Lung (tissue), 11 donors: ENCODE measurements at regions not wholly inside any gene's neighbourhood (a gene's known extent, or its start where the extent isn't known, plus 50 kb on each side); places are given as distances from the start of the nearest gene placed in this dataset.

Experiments used
- ATAC-seq: fragments of 200-7000 bp; cut with Tn5 transposase; one replicate; pipeline ENCODE4 v1.9.1; 2020; ENCODE audit warnings: moderate number of reproducible peaks; ENCODE audit not compliant: insufficient read depth, low FRiP score
- DNase-seq, 3 donors: peaks; one replicate each; pipeline ENCODE4 v3.0.0-alpha.2; 2013 to 2017
- H3K27ac ChIP-seq, 2 donors: one replicate each; pipeline ENCODE4 v1.5.1; 2013; ENCODE audit warnings: mild to moderate bottlenecking in 2 of 2, moderate library complexity in 2 of 2, control low read depth in 1 of 2, inconsistent platforms in 1 of 2, low read depth in 1 of 2, low read length in 1 of 2
- H3K27me3 ChIP-seq, 3 donors: one replicate each; pipeline ENCODE4 v1.5.1; 2013; ENCODE audit warnings: low read length in 2 of 3; ENCODE audit not compliant: control insufficient read depth in 3 of 3, insufficient read depth in 3 of 3
- H3K36me3 ChIP-seq, 4 donors: one replicate each; pipeline ENCODE4 v1.5.1; 2013; ENCODE audit warnings: low read length in 4 of 4, mild to moderate bottlenecking in 1 of 4, moderate library complexity in 1 of 4; ENCODE audit not compliant: control insufficient read depth in 4 of 4, insufficient read depth in 4 of 4
- H3K4me1 ChIP-seq, 5 donors: one replicate each; pipeline ENCODE4 v1.5.1; 2013; ENCODE audit warnings: low read length in 5 of 5, mild to moderate bottlenecking in 2 of 5, moderate library complexity in 1 of 5; ENCODE audit not compliant: control insufficient read depth in 5 of 5, insufficient read depth in 5 of 5
- H3K4me3 ChIP-seq: one replicate; pipeline ENCODE4 v1.5.1; 2013; ENCODE audit warnings: mild to moderate bottlenecking, control low read depth, moderate library complexity
- H3K9ac ChIP-seq, 2 donors: one replicate each; pipeline ENCODE4 v1.5.1; 2013; ENCODE audit warnings: low read length in 2 of 2, control low read depth in 1 of 2; ENCODE audit not compliant: insufficient read depth in 1 of 2
- H3K9me3 ChIP-seq, 4 donors: one replicate each; pipeline ENCODE4 v1.5.1; 2013; ENCODE audit warnings: low read length in 3 of 4, mild to moderate bottlenecking in 1 of 4, moderate library complexity in 1 of 4; ENCODE audit not compliant: control insufficient read depth in 4 of 4, insufficient read depth in 3 of 4
- WGBS, 2 donors: extraction: QIAGEN DNeasy Blood & Tissue Kit; methylation state at CpG; one replicate each; pipeline ENCODE4 v1.1.7; 2013; 5-methylcytosine and 5-hydroxymethylcytosine counted together
- TF ChIP-seq, protein P1 (sequence below): IDR thresholded peaks from 2 replicates; pipeline ENCODE4 v1.5.1; 2012; ENCODE audit warnings: mild to moderate bottlenecking; ENCODE audit errors: control extremely low read depth, extremely low read depth
- donor health status: control.
- donor health status: control.
- donor health status: Bipolar disorder and iron deficiency.
- donor health status: healthy.
- donor health status: DM: yes; HTN: yes; CAD: no.

DNA sequence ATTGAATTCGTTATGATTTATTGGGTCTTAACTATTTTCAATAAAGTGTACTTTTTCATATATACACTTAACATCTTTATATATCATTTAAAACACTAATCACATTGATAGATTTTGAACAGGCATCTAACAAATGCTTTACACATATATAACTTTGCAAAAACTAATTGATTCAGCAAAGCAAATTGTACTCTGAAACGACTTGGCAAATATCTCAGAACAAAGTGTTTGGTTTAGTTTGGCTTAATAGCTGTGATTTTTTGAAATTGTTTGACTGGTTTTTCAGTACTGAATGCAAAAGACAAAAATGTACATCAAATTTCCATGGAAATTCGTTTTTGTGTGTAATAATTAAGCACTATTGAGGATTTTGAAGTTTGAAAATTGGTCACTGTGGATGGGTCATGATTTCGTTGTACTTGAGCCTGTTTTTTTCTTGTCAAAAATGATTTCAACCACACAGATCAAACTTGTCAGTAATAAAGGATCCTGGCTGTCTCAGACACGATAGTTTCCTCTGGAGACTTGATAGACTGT lies 125.3 kb upstream of the SLC25A13 start:
- H3K27me3 ChIP-seq: no peaks in the 10 kb centered on the region
- WGBS, 2 donors: 56 to 65% methylated on average over 5 of the region's 5 CpGs
- H3K36me3 ChIP-seq: no peaks in the 10 kb centered on the region
- H3K9ac ChIP-seq: no peak overlapping the region
- no peak overlapping the region for H3K27ac ChIP-seq
- DNase-seq: no peak
- TF ChIP-seq, protein P1, sequence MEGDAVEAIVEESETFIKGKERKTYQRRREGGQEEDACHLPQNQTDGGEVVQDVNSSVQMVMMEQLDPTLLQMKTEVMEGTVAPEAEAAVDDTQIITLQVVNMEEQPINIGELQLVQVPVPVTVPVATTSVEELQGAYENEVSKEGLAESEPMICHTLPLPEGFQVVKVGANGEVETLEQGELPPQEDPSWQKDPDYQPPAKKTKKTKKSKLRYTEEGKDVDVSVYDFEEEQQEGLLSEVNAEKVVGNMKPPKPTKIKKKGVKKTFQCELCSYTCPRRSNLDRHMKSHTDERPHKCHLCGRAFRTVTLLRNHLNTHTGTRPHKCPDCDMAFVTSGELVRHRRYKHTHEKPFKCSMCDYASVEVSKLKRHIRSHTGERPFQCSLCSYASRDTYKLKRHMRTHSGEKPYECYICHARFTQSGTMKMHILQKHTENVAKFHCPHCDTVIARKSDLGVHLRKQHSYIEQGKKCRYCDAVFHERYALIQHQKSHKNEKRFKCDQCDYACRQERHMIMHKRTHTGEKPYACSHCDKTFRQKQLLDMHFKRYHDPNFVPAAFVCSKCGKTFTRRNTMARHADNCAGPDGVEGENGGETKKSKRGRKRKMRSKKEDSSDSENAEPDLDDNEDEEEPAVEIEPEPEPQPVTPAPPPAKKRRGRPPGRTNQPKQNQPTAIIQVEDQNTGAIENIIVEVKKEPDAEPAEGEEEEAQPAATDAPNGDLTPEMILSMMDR: no peak
- H3K9me3 ChIP-seq: no peaks in the 10 kb centered on the region
- no peak for ATAC-seq
- H3K4me3 ChIP-seq: no peak overlapping the region
- H3K4me1 ChIP-seq: no peaks in the 10 kb centered on the region

DNA sequence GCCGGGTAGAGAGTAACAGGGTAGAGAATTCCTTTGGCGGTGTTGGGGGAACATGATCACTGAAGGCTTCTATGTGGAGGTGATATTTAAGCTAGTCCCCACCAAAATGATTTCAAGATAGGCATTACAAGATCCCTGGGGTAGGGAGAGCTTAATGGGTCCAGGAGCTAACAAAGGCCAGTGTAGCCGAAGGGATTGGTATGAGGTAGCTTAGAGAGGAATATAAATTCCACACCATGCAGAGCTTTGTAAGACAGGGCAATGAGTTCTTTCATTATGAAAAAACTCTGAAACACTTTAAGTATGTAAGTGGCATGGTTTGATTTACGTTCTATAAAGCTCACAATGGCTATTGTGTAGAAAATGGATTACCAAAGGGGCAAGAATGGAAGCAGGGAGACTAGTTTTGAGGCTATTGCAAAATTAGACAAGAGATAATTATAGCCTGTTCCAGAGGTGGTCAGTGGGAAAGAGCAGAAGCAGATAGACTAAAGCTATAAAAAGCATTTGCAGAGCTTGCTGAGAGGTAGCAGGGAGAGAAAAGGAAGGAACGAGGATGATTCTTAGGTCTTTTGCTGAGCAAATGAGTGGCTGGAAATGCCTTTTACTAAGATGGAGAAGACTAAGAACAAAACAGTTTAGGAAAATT lies 119.7 kb upstream of the SLC25A13 start:
- H3K36me3 ChIP-seq: no peaks in the 10 kb centered on the region
- H3K27ac ChIP-seq: no peak overlapping the region
- H3K9me3 ChIP-seq: peaks cover 0 to 2% (median 0%) of the 10 kb centered on the region in 4 donors
- TF ChIP-seq, protein P1: no peak
- no peak overlapping the region for H3K9ac ChIP-seq
- WGBS, 2 donors: 88 to 91% methylated on average over 5 of the region's 5 CpGs
- no peaks in the 10 kb centered on the region for H3K27me3 ChIP-seq
- ATAC-seq (no peak), DNase-seq (no peak)
- H3K4me1 ChIP-seq: no peaks in the 10 kb centered on the region
- no peak overlapping the region for H3K4me3 ChIP-seq

DNA sequence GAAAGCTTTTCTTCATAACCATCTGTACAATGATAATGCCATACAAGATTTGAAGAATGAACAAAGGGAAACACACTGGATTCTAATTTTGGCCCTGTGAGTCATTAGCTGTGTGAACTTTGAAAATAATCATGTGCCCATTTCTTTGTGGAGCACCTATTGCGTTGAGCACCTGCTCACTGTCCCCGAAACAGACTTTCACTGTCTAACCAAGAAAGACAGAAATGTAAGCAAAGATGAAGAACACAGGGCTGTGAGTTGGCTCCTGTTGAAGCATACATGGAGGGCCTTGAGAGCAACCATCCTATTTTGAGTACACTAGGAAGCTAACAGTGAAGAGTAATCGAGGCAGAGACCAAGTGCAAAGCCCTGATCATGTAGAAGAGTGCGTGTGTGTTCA lies 118.4 kb upstream of the SLC25A13 start:
- DNase-seq (no peak), ATAC-seq (no peak)
- H3K27me3 ChIP-seq: no peaks in the 10 kb centered on the region
- H3K4me1 ChIP-seq: no peaks in the 10 kb centered on the region
- no peak overlapping the region for H3K9ac ChIP-seq
- no peak overlapping the region for H3K27ac ChIP-seq
- TF ChIP-seq, protein P1: no peak
- H3K36me3 ChIP-seq: no peaks in the 10 kb centered on the region
- peaks cover 0 to 2% (median 0%) of the 10 kb centered on the region in 4 donors for H3K9me3 ChIP-seq
- 89 to 90% methylated on average over 4 of the region's 4 CpGs for whole genome bisulfite sequencing, 2 donors
- H3K4me3 ChIP-seq: no peak overlapping the region

DNA sequence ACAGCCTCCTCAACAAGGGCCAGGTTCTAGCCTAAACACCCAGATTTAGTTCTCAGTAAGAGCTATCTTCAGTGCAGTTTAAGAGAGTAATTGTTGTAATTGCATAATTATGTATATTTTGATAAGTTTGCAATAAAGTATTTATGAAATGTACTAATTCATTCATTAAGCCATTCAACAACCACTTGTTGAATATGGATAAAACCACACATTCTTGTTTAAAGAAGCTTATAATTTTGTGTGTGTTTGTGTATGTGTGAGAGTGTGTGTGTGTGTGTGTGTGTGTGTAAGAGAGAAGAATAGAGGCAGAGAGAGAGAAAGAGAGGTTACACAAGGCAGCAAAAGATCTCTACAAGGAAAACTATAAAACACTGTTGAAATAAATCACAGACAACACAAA lies 115.0 kb upstream of the SLC25A13 start:
- no peak overlapping the region for H3K9ac ChIP-seq

More for the DNA sequence above, 115.0 kb upstream of the SLC25A13 start:
- ATAC-seq (no peak), DNase-seq (no peak)
- Histone ChIP-seq H3K4me3 (no peak overlapping the region), H3K27ac (no peak overlapping the region), H3K9me3 (peaks cover 0 to 2% (median 0%) of the 10 kb centered on the region in 4 donors), H3K4me1 (no peaks in the 10 kb centered on the region), H3K27me3 (no peaks in the 10 kb centered on the region), H3K36me3 (no peaks in the 10 kb centered on the region)
- TF ChIP-seq, protein P1: no peak
